A549 (cell line): ENCODE measurements at regions not wholly inside any gene's neighbourhood (a gene's known extent, or its start where the extent isn't known, plus 50 kb on each side); places are given as distances from the start of the nearest gene placed in this dataset.

Source experiments
- ATAC-seq, 2 experiments: fragments of 200-7000 bp in 1 of 2; fragments of >200 bp in 1 of 2; cut with Nextera tagmentation in 1 of 2; cut with Tn5 transposase in 1 of 2; 3 replicates each; pipeline versions ENCODE4 v1.8.0 to v1.9.1; 2018 to 2020; ENCODE audit warnings: mild to moderate bottlenecking in 1 of 2, moderate library complexity in 1 of 2
- CTCF ChIA-PET: fragments of 300-600 bp; sonication (Branson Sonifier 250); formaldehyde crosslinking; extraction: SDS; loops from one replicate; lab custom pipeline; 2021; ENCODE audit warnings: antibody characterized with exemption, inconsistent platforms; lab: Yijun Ruan, JAX
- POLR2A ChIA-PET: fragments of 350-600 bp; formaldehyde crosslinking; extraction: SDS; loops from one replicate; lab custom pipeline; 2021; ENCODE audit warnings: antibody characterized with exemption, inconsistent platforms; lab: Yijun Ruan, JAX
- DNase-seq, 2 experiments: peaks; one replicate each; pipeline versions ENCODE4 v3.0.0 to v3.0.0-alpha.2; 2011 to 2016; ENCODE audit warnings: low read depth in 1 of 2, low spot score in 1 of 2
- FAIRE-seq: peaks from 2 replicates; lab custom pipeline; 2011; peaks lifted over from hg19 to GRCh38; lab: Jason Lieb, UNC
- H3K27ac ChIP-seq, 2 experiments: fragments of >200 bp; sonication (Bioruptor Twin); formaldehyde crosslinking; 3 replicates each; pipeline ENCODE4 v1.5.1; 2016 to 2017
- H3K4me1 ChIP-seq: fragments of >200 bp; sonication (Bioruptor Twin); formaldehyde crosslinking; 3 replicates; pipeline ENCODE4 v1.6.1; 2016
- H3K4me2 ChIP-seq: fragments of >200 bp; sonication (Bioruptor Twin); formaldehyde crosslinking; 3 replicates; pipeline ENCODE4 v1.6.1; 2016
- H3K4me3 ChIP-seq: fragments of >200 bp; sonication (Bioruptor Twin); formaldehyde crosslinking; 3 replicates; pipeline ENCODE4 v1.5.1; 2016
- H3K9me3 ChIP-seq: fragments of >200 bp; sonication (Bioruptor Twin); formaldehyde crosslinking; 3 replicates; pipeline ENCODE4 v1.6.1; 2016
- CBX8 ChIP-seq: fragments of 200-600 bp; sonication (generic); IDR thresholded peaks from 2 replicates; pipeline ENCODE4 v1.6.1; 2016
- CEBPB ChIP-seq, 2 experiments: fragments of >200 bp in 1 of 2; sonication (Bioruptor Twin) in 1 of 2; formaldehyde crosslinking in 1 of 2; IDR thresholded peaks; 2 replicates each; pipeline ENCODE4 v1.6.1; 2012 to 2016
- E2F6 ChIP-seq: IDR thresholded peaks from 2 replicates; pipeline ENCODE4 v1.6.1; 2012; ENCODE audit warnings: low read depth, borderline replicate concordance
- EHF ChIP-seq: fragments of 250-450 bp; sonication (Bioruptor Pico); IDR thresholded peaks from 2 replicates; pipeline ENCODE4 v1.5.0; 2020; ENCODE audit warnings: mild to moderate bottlenecking
- GATA3 ChIP-seq: IDR thresholded peaks from 2 replicates; pipeline ENCODE4 v1.6.1; 2012; ENCODE audit warnings: borderline replicate concordance
- HEYL ChIP-seq: fragments of 250-450 bp; sonication (Bioruptor Pico); IDR thresholded peaks from 2 replicates; pipeline ENCODE4 v1.8.0; 2021; ENCODE audit warnings: mild to moderate bottlenecking, moderate library complexity
- HMGXB4 ChIP-seq: fragments of 250-450 bp; sonication (Bioruptor Pico); IDR thresholded peaks from 2 replicates; pipeline ENCODE4 v1.5.0; 2021; ENCODE audit warnings: mild to moderate bottlenecking, moderate library complexity, borderline replicate concordance
- KDM5A ChIP-seq: fragments of 200-600 bp; sonication (generic); IDR thresholded peaks from 2 replicates; pipeline ENCODE4 v1.6.1; 2016; ENCODE audit warnings: antibody characterized with exemption, mild to moderate bottlenecking
- MAFK ChIP-seq: fragments of 450-650 bp; IDR thresholded peaks from 2 replicates; pipeline ENCODE4 v1.6.1; 2014; ENCODE audit not compliant: partially characterized antibody
- NPAS2 ChIP-seq: fragments of 250-450 bp; sonication (Bioruptor Pico); IDR thresholded peaks from 2 replicates; pipeline ENCODE4 v1.8.0; 2022; ENCODE audit warnings: mild to moderate bottlenecking, moderate library complexity, borderline replicate concordance
- POLR2AphosphoS2 ChIP-seq: conservative IDR thresholded peaks from 2 replicates; pipeline ENCODE4 v1.6.1; 2012; ENCODE audit warnings: low read length, improper control_type of control experiment, inconsistent platforms
- RARB ChIP-seq: fragments of 250-450 bp; sonication (Bioruptor Pico); IDR thresholded peaks from 2 replicates; pipeline ENCODE4 v1.8.0; 2021; ENCODE audit warnings: mild to moderate bottlenecking, moderate library complexity
- RFX5 ChIP-seq: fragments of 450-650 bp; IDR thresholded peaks from 2 replicates; pipeline ENCODE4 v1.7.1; 2014; ENCODE audit warnings: antibody characterized with exemption, mild to moderate bottlenecking, moderate library complexity
- TP53 ChIP-seq: fragments of 250-450 bp; sonication (Bioruptor Pico); IDR thresholded peaks from 2 replicates; pipeline ENCODE4 v1.5.0; 2021; ENCODE audit warnings: mild to moderate bottlenecking, moderate library complexity
- USF2 ChIP-seq: fragments of 450-650 bp; IDR thresholded peaks from 2 replicates; pipeline ENCODE4 v1.6.1; 2014; ENCODE audit warnings: antibody characterized with exemption
- ZNF302 ChIP-seq: fragments of 250-450 bp; sonication (Bioruptor Pico); IDR thresholded peaks from 2 replicates; pipeline ENCODE4 v1.9.0; 2021; ENCODE audit warnings: inconsistent platforms, mild to moderate bottlenecking, moderate library complexity
- ZSCAN20 ChIP-seq: fragments of 250-450 bp; sonication (Bioruptor Pico); IDR thresholded peaks from 2 replicates; pipeline ENCODE4 v1.8.0; 2022; ENCODE audit warnings: mild to moderate bottlenecking, moderate library complexity
- WGBS: methylation state at CpG from one replicate; pipeline ENCODE4 v1.1.6; 2017; ENCODE audit errors: missing lambda C conversion rate; 5-methylcytosine and 5-hydroxymethylcytosine counted together
- TF ChIP-seq, protein P1 (sequence below): IDR thresholded peaks from 2 replicates; pipeline ENCODE4 v1.6.1; 2012
- TF ChIP-seq, protein P2 (sequence below): fragments of >200 bp; sonication (Bioruptor Twin); formaldehyde crosslinking; IDR thresholded peaks from 3 replicates; pipeline ENCODE4 v1.6.1; 2016

GRCh38 chr6:54619102-54619501, 227.5 kb upstream of the FAM83B start:
- TF ChIP-seq, protein P1, sequence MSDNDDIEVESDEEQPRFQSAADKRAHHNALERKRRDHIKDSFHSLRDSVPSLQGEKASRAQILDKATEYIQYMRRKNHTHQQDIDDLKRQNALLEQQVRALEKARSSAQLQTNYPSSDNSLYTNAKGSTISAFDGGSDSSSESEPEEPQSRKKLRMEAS, result no peak
- no peak overlapping the region for H3K4me2 ChIP-seq
- H3K4me1 ChIP-seq, result 0 out of 3 replicates have a peak, but pooled peaks cover 7% of the 10 kb centered on the region
- no peak overlapping the region for H3K4me3 ChIP-seq
- WGBS, result 15% methylated on average over 2 of the region's 2 CpGs
- ChIA-PET POLR2A (no interaction called here), CTCF (no interaction called here)
- no peak for FAIRE-seq
- ATAC-seq, result no peak
- no peak for DNase-seq
- no peak overlapping the region for H3K27ac ChIP-seq
- no peaks in the 10 kb centered on the region for H3K9me3 ChIP-seq

- Histone ChIP-seq H3K4me3 (no peak overlapping the region), H3K4me1 (0 out of 3 replicates have a peak, but pooled peaks cover 7% of the 10 kb centered on the region), H3K9me3 (no peaks in the 10 kb centered on the region), H3K27ac (no peak overlapping the region), H3K4me2 (no peak overlapping the region)
- no peak for TF ChIP-seq TP53
- TF ChIP-seq E2F6, result no peak
- TF ChIP-seq GATA3, result no peak
- no peak for TF ChIP-seq ZNF302 (CRISPR knock-in tag)
- TF ChIP-seq CBX8, result no peak
- no peak for TF ChIP-seq HMGXB4 (CRISPR knock-in tag)
- TF ChIP-seq, protein P2, sequence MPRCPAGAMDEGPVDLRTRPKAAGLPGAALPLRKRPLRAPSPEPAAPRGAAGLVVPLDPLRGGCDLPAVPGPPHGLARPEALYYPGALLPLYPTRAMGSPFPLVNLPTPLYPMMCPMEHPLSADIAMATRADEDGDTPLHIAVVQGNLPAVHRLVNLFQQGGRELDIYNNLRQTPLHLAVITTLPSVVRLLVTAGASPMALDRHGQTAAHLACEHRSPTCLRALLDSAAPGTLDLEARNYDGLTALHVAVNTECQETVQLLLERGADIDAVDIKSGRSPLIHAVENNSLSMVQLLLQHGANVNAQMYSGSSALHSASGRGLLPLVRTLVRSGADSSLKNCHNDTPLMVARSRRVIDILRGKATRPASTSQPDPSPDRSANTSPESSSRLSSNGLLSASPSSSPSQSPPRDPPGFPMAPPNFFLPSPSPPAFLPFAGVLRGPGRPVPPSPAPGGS, result no peak
- TF ChIP-seq EHF (CRISPR knock-in tag), result no peak
- no peak for TF ChIP-seq CEBPB (IDR thresholded peaks at IDR 0.05)
- no peak for TF ChIP-seq RFX5
- ChIA-PET CTCF (no interaction called here), POLR2A (no interaction called here)
- FAIRE-seq (no peak), ATAC-seq (no peak), DNase-seq (peak in 1 of 2 experiments; percentile 11)
These were observed 225.3 kb upstream of the FAM83B start for GRCh38 chr6:54621285-54621684.

DNA sequence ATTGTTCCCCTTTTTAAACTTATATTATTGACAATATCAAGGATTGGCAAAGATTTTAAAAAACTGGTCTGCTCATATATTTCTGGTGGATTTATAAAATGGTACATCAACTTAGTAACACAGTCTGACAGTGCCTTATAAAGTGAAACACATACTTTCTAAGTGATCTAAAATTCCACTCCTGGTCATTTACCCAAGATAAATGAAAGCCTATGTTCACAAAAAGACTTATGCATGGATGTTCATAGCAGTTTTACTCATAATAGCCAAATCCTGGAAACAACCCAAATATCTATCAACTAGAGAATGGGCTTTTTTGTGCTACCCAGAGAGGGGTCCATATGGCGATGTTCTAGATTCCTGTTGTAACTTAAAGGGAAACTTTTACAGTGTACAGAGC, 222.4 kb upstream of the FAM83B start:
- WGBS, result 63% methylated on average over 1 of the region's 1 CpG
- no peak overlapping the region for H3K27ac ChIP-seq
- ChIA-PET CTCF (no interaction called here), POLR2A (no interaction called here)
- no peaks in the 10 kb centered on the region for H3K9me3 ChIP-seq
- no peak for ATAC-seq
- H3K4me1 ChIP-seq, result no peaks in the 10 kb centered on the region
- H3K4me3 ChIP-seq, result no peak overlapping the region
- FAIRE-seq, result no peak
- TF ChIP-seq E2F6 (no peak), USF2 (no peak), HEYL (CRISPR knock-in tag) (no peak), MAFK (no peak), CEBPB (IDR thresholded peaks at IDR 0.05) (no peak), RARB (CRISPR knock-in tag) (no peak), ZSCAN20 (CRISPR knock-in tag) (no peak), NPAS2 (CRISPR knock-in tag) (no peak), POLR2AphosphoS2 (no peak), KDM5A (no peak)
- TF ChIP-seq, all 56 proteins: peak for 0
- H3K4me2 ChIP-seq, result no peak overlapping the region
- no peak for DNase-seq
